IPS DF 4.7 (cell line): ENCODE measurements at regions not wholly inside any gene's neighbourhood (a gene's known extent, or its start where the extent isn't known, plus 50 kb on each side); places are given as distances from the start of the nearest gene placed in this dataset.

Source experiments
- DNase-seq: peaks from one replicate; pipeline ENCODE4 v3.0.0-alpha.2; 2013; ENCODE audit warnings: low spot score; ENCODE audit errors: extremely low read depth

- no peak for DNase-seq
Measured at GRCh38 chr17:77753691-77754245, 204.7 kb upstream of the TNRC6C start.

- no peak for DNase-seq
Measured at GRCh38 chr17:77754956-77755355, 203.5 kb upstream of the TNRC6C start.

GRCh38 chr17:77755410-77755963 lies 203.0 kb upstream of the TNRC6C start:
- DNase-seq: no peak

- DNase-seq: no peak
Measured at GRCh38 chr17:77756028-77756427, 202.5 kb upstream of the TNRC6C start.

GRCh38 chr17:77756846-77757560 lies 201.5 kb upstream of the TNRC6C start:
- DNase-seq: no peak

GRCh38 chr17:77757561-77757898 lies 201.0 kb upstream of the TNRC6C start:
- no peak for DNase-seq

GRCh38 chr17:77763023-77763422 lies 195.5 kb upstream of the TNRC6C start:
- no peak for DNase-seq

- DNase-seq: no peak
Measured at GRCh38 chr17:77763575-77763974, 194.9 kb upstream of the TNRC6C start.

GRCh38 chr17:77765292-77765691 lies 193.2 kb upstream of the TNRC6C start:
- DNase-seq: no peak

GRCh38 chr17:77767148-77767547 lies 191.4 kb upstream of the TNRC6C start:
- DNase-seq: no peak

GRCh38 chr17:77768248-77768852 lies 190.2 kb upstream of the TNRC6C start:
- DNase-seq: no peak

- no peak for DNase-seq
Measured at GRCh38 chr17:77769215-77769614, 189.3 kb upstream of the TNRC6C start.

GRCh38 chr17:77769762-77770161 lies 188.7 kb upstream of the TNRC6C start:
- no peak for DNase-seq

GRCh38 chr17:77770331-77771105 lies 188.0 kb upstream of the TNRC6C start:
- no peak for DNase-seq

GRCh38 chr17:77771145-77771544 lies 187.4 kb upstream of the TNRC6C start:
- DNase-seq: no peak

GRCh38 chr17:77771587-77771986 lies 186.9 kb upstream of the TNRC6C start:
- DNase-seq: no peak

GRCh38 chr17:77771998-77772397 lies 186.5 kb upstream of the TNRC6C start:
- DNase-seq: no peak

GRCh38 chr17:77772461-77772897 lies 186.0 kb upstream of the TNRC6C start:
- no peak for DNase-seq

- DNase-seq: no peak
Measured at GRCh38 chr17:77772899-77773358, 185.6 kb upstream of the TNRC6C start.

GRCh38 chr17:77774182-77774581 lies 184.3 kb upstream of the TNRC6C start:
- no peak for DNase-seq

GRCh38 chr17:77778636-77779489 lies 179.6 kb upstream of the TNRC6C start:
- DNase-seq: no peak
